Gastrocnemius medialis (tissue), 4 donors: ENCODE measurements at regions not wholly inside any gene's neighbourhood (a gene's known extent, or its start where the extent isn't known, plus 50 kb on each side); places are given as distances from the start of the nearest gene placed in this dataset.
A peak's percentile ranks its signal among the peaks of the same experiment; 100 is the strongest.
"Not testable (repeated sequence)": the region's sequence is repeated elsewhere in the genome, so short reads cannot be mapped to it uniquely, and the experiment has no call there.

Experiments
- ATAC-seq, 2 donors: fragments of 150-250 bp; one replicate each; pipeline ENCODE4 v1.9.1; 2016
- DNase-seq, 2 donors: peaks; one replicate each; pipeline ENCODE4 v3.0.0-alpha.2; 2019
- H3K27ac ChIP-seq, 4 donors: fragments of 200-600 bp; sonication (generic); 1 replicate in 1 of 4; 2 replicates in 3 of 4; pipeline ENCODE4 v1.5.1; 2016 to 2018; ENCODE audit warnings: mild to moderate bottlenecking in 2 of 4, moderate library complexity in 1 of 4
- H3K27me3 ChIP-seq, 3 donors: fragments of 200-600 bp; sonication (generic) in 2 of 3; 1 replicate in 1 of 3; 2 replicates in 2 of 3; pipeline versions ENCODE4 v1.5.1 to v1.6.0; 2016 to 2019; ENCODE audit warnings: mild to moderate bottlenecking in 1 of 3, moderate library complexity in 1 of 3
- H3K36me3 ChIP-seq, 2 donors: fragments of 200-600 bp; sonication (generic) in 1 of 2; one replicate each; pipeline ENCODE4 v1.5.1; 2017 to 2018
- H3K4me1 ChIP-seq, 2 donors: fragments of 200-600 bp; sonication (generic) in 1 of 2; one replicate each; pipeline ENCODE4 v1.5.1; 2016 to 2017; ENCODE audit warnings: mild to moderate bottlenecking in 2 of 2
- H3K4me3 ChIP-seq, 4 donors: fragments of 200-600 bp; sonication (generic) in 3 of 4; 1 replicate in 1 of 4; 2 replicates in 3 of 4; pipeline ENCODE4 v1.5.1; 2016 to 2019; ENCODE audit warnings: mild to moderate bottlenecking in 2 of 4
- H3K9me3 ChIP-seq, 3 donors: fragments of 200-600 bp; sonication (generic) in 2 of 3; 1 replicate in 1 of 3; 2 replicates in 2 of 3; pipeline ENCODE4 v1.5.1; 2016 to 2019
- POLR2A ChIP-seq, 2 donors: fragments of 450-650 bp; IDR thresholded peaks; one replicate each; pipeline ENCODE4 v1.6.1; 2017; ENCODE audit warnings: antibody characterized with exemption in 2 of 2, mild to moderate bottlenecking in 2 of 2, moderate library complexity in 2 of 2
- in situ Hi-C, 4 donors: fragments of 200-750 bp; cut with MboI; loops; one replicate each; pipeline versions ENCODE4 v1.15.0 to v1.8.0; 2017; ENCODE audit warnings: low sequenced_read_pairs in 4 of 4
- intact Hi-C: fragments of 100-400 bp; cut with DNase I; formaldehyde crosslinking; loops from one replicate; pipeline ENCODE4 v1.15.1; 2023; ENCODE audit warnings: low total_unique reads
- TF ChIP-seq, protein P1 (sequence below), 5 experiments: fragments of 450-650 bp in 3 of 5; fragments of 200-600 bp in 2 of 5; sonication (generic) in 2 of 5; IDR thresholded peaks in 4 of 5; conservative IDR thresholded peaks in 1 of 5; 1 replicate in 4 of 5; 2 replicates in 1 of 5; pipeline ENCODE4 v1.5.1; 2016 to 2019; ENCODE audit warnings: antibody characterized with exemption in 5 of 5, mild to moderate bottlenecking in 3 of 5, moderate library complexity in 3 of 5

DNA sequence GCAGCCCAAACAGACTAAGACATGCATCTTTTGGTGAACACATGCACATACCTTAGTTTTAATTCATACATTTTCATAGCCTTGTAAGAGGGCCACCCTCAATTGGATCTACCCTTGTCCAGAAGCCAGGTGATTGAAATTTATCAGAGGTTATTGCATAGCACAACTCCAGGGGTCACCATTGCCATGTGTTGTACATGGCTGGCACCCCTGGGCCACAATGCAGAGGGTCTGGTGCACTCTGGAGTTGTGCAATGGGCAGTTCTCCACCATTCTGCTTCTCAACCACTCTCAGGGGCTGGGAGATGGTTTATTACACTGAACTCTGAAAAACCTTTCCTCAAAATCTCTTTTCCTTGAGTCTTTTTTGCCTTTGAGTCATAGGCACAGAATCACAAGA lies 184.4 kb upstream of the CXorf66 start:
- TF ChIP-seq, protein P1, sequence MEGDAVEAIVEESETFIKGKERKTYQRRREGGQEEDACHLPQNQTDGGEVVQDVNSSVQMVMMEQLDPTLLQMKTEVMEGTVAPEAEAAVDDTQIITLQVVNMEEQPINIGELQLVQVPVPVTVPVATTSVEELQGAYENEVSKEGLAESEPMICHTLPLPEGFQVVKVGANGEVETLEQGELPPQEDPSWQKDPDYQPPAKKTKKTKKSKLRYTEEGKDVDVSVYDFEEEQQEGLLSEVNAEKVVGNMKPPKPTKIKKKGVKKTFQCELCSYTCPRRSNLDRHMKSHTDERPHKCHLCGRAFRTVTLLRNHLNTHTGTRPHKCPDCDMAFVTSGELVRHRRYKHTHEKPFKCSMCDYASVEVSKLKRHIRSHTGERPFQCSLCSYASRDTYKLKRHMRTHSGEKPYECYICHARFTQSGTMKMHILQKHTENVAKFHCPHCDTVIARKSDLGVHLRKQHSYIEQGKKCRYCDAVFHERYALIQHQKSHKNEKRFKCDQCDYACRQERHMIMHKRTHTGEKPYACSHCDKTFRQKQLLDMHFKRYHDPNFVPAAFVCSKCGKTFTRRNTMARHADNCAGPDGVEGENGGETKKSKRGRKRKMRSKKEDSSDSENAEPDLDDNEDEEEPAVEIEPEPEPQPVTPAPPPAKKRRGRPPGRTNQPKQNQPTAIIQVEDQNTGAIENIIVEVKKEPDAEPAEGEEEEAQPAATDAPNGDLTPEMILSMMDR (IDR thresholded peaks at IDR 0.05 in 4 of 5, conservative IDR thresholded peaks at IDR 0.05 in 1 of 5) = no peak
- no peak for TF ChIP-seq POLR2A (IDR thresholded peaks at IDR 0.05)
- ATAC-seq (no peak), DNase-seq (no peak)
- Histone ChIP-seq H3K27ac (no peak overlapping the region), H3K4me1 (no peaks in the 10 kb centered on the region), H3K36me3 (no peaks in the 10 kb centered on the region), H3K4me3 (no peak overlapping the region), H3K27me3 (no peaks in the 10 kb centered on the region), H3K9me3 (no peaks in the 10 kb centered on the region)
- in situ Hi-C loops = loop anchor here in 1 of 4 donors (25.0 kb wide), 1 partner anchor 88 kb away; no protein-coding TSS in a partner anchor
- intact Hi-C loops = no loop called here

DNA sequence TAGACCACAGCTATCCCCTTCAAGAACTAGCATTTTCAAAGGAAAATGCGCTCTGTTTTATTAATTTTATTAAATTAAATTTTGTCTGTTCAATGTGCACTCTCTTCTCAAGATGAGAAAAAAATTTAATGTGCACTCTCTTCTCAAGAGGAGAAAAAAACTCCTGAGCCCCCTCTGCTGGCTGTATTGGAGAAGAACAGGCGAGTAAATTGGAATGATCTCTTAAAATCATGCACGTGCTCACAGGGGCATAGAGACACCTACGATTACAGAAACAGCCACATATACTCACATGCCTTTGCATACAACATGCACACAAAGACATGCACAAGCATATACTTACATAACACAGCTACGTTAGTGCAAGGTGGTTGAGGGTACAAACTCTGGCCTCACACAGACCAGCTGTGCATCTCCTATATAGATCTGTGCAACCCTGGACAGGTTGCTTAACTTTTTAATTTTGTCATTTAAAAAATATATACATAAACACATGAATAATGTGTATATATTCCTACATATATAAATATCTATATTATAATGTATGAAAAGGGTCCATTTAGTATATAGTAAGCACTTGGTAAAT lies 176.2 kb upstream of the CXorf66 start:
- H3K4me3 ChIP-seq = no peak overlapping the region
- H3K4me1 ChIP-seq = no peaks in the 10 kb centered on the region
- no peaks in the 10 kb centered on the region for H3K9me3 ChIP-seq
- TF ChIP-seq POLR2A (IDR thresholded peaks at IDR 0.05) = no peak
- TF ChIP-seq, protein P1 (IDR thresholded peaks at IDR 0.05 in 4 of 5, conservative IDR thresholded peaks at IDR 0.05 in 1 of 5) = peak in 3 of 5 experiments; percentile 18 to 50 (median 26)
- no peak overlapping the region for H3K27ac ChIP-seq
- ATAC-seq (no peak), DNase-seq (no peak)
- H3K36me3 ChIP-seq = no peaks in the 10 kb centered on the region
- intact Hi-C loops = no loop called here
- H3K27me3 ChIP-seq = no peaks in the 10 kb centered on the region
- in situ Hi-C loops = loop anchor here in 2 of 4 donors (5.0 to 25.0 kb wide), 2 partner anchors 84 to 96 kb away; no protein-coding TSS in a partner anchor

GRCh38 chrX:140138492-140138891 lies 173.2 kb upstream of the CXorf66 start:
- ATAC-seq, H3K4me3 ChIP-seq, H3K4me1 ChIP-seq, DNase-seq, H3K36me3 ChIP-seq, H3K27ac ChIP-seq, H3K27me3 ChIP-seq, H3K9me3 ChIP-seq: not testable (repeated sequence)
- intact Hi-C loops = loop anchor here (2.0 kb wide), 1 partner anchor 62 kb away; no protein-coding TSS in a partner anchor
- in situ Hi-C loops = loop anchor here in 1 of 4 donors (25.0 kb wide), 1 partner anchor 99 kb away; no protein-coding TSS in a partner anchor

DNA sequence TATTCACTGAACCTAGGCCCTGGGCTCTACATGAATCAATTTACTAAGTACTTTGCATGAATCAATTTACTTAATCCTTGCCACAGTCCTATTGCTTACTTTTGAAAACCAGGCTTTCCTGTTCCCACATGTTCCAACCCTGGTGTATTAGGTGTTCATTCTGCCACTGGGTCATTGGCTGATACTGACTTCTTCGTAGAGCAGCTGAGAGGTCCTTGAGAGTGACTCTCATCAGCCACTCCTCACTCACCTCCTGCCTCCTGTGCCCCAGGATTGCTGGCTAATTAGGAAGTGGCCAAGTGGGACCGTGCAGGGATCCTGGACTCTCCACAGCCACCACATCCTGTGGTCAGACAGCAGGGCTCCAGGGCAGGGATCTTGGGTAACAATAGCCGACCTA lies 172.7 kb upstream of the CXorf66 start:
- H3K27me3 ChIP-seq, H3K4me1 ChIP-seq, DNase-seq, H3K36me3 ChIP-seq, H3K27ac ChIP-seq, ATAC-seq, H3K9me3 ChIP-seq, H3K4me3 ChIP-seq: not testable (repeated sequence)
- in situ Hi-C loops = loop anchor here in 1 of 4 donors (25.0 kb wide), 1 partner anchor 99 kb away; no protein-coding TSS in a partner anchor
- intact Hi-C loops = loop anchor here (2.0 kb wide), 1 partner anchor 61 kb away; no protein-coding TSS in a partner anchor

DNA sequence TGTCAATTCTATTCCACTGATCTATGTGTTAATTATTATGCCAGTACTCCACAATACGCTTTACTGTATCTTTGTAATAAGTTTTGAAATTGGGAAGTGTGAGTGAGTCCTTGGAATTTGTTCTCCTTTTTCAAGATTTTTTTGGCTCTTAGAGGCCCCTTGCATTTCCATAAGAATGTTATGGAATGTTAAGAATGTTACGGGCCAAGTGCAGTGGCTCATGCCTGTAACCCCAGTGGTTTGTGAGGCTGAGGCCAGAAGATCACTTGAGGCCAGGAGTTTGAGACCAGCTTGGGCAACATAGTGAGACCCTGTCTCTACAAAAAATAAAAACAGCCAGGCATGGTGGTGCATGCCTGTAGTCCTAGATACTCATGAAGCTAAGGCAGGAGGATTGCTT lies 167.6 kb upstream of the CXorf66 start:
- in situ Hi-C loops (loop anchor here in 1 of 4 donors (25.0 kb wide), 1 partner anchor 104 kb away; no protein-coding TSS in a partner anchor), intact Hi-C loops (no loop called here)
- H3K4me1 ChIP-seq = no peaks in the 10 kb centered on the region
- DNase-seq (no peak), ATAC-seq (no peak)
- no peak overlapping the region for H3K4me3 ChIP-seq
- H3K27me3 ChIP-seq = no peaks in the 10 kb centered on the region
- no peaks in the 10 kb centered on the region for H3K9me3 ChIP-seq
- TF ChIP-seq, protein P1 (IDR thresholded peaks at IDR 0.05 in 4 of 5, conservative IDR thresholded peaks at IDR 0.05 in 1 of 5) = no peak
- TF ChIP-seq POLR2A (IDR thresholded peaks at IDR 0.05) = no peak
- H3K36me3 ChIP-seq = no peaks in the 10 kb centered on the region
- no peak overlapping the region for H3K27ac ChIP-seq
